ENCODE measurements at regions not wholly inside any gene's neighbourhood (a gene's known extent, or its start where the extent isn't known, plus 50 kb on each side); places are given as distances from the start of the nearest gene placed in this dataset.

DNA sequence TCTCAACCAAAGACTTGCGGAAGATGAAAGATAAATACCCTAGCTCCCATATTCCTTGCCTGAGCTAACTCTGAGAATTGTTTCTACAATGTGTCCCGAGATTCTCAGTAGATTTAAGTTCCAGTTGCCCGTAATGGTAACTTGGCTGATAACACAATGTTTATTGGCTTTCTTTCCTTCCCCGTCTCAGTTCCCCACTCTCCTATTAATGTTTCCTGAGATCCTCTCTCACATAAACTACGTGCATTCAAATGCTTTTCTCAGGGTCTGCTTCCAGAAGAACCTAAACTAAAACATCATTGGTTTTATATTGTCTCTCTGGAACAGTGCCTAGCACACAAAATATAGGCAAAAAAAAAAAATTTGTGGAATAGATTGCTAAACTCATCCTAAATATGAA lies 794.2 kb upstream of the ADGRL2 start:
- TF ChIP-seq, protein P1, sequence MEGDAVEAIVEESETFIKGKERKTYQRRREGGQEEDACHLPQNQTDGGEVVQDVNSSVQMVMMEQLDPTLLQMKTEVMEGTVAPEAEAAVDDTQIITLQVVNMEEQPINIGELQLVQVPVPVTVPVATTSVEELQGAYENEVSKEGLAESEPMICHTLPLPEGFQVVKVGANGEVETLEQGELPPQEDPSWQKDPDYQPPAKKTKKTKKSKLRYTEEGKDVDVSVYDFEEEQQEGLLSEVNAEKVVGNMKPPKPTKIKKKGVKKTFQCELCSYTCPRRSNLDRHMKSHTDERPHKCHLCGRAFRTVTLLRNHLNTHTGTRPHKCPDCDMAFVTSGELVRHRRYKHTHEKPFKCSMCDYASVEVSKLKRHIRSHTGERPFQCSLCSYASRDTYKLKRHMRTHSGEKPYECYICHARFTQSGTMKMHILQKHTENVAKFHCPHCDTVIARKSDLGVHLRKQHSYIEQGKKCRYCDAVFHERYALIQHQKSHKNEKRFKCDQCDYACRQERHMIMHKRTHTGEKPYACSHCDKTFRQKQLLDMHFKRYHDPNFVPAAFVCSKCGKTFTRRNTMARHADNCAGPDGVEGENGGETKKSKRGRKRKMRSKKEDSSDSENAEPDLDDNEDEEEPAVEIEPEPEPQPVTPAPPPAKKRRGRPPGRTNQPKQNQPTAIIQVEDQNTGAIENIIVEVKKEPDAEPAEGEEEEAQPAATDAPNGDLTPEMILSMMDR (IDR thresholded peaks at IDR 0.05): no peak
- ATAC-seq (ENCODE audit: low read depth): no peak
- POLR2A ChIA-PET: no interaction called here
- H3K36me3 Mint-ChIP-seq (ENCODE audit: low read depth): no peaks in the 10 kb centered on the region
- no peaks in the 10 kb centered on the region for H3K4me1 Mint-ChIP-seq
- H3K27me3 Mint-ChIP-seq: no peaks in the 10 kb centered on the region
- no peak for DNase-seq
- CTCF ChIA-PET: no interaction called here
- H3K4me3 Mint-ChIP-seq: no peak overlapping the region
- intact Hi-C loops (cut with micrococcal nuclease): no loop called here
- no peak overlapping the region for H3K27ac Mint-ChIP-seq
- H3K9me3 Mint-ChIP-seq: peaks cover 4% of the 10 kb centered on the region

- POLR2A ChIA-PET: no interaction called here
- CTCF ChIA-PET: no interaction called here
- intact Hi-C loops (cut with micrococcal nuclease): no loop called here
- H3K27me3 Mint-ChIP-seq: no peaks in the 10 kb centered on the region
- H3K36me3 Mint-ChIP-seq (ENCODE audit: low read depth): no peaks in the 10 kb centered on the region
- no peaks in the 10 kb centered on the region for H3K4me1 Mint-ChIP-seq
- H3K4me3 Mint-ChIP-seq: no peak overlapping the region
- peaks cover 10% of the 10 kb centered on the region for H3K9me3 Mint-ChIP-seq
- ATAC-seq (ENCODE audit: low read depth) (no peak), DNase-seq (no peak)
- no peak overlapping the region for H3K27ac Mint-ChIP-seq
- TF ChIP-seq, protein P1 (IDR thresholded peaks at IDR 0.05): no peak
These were observed 796.7 kb upstream of the ADGRL2 start for GRCh38 chr1:81004011-81004410.

DNA sequence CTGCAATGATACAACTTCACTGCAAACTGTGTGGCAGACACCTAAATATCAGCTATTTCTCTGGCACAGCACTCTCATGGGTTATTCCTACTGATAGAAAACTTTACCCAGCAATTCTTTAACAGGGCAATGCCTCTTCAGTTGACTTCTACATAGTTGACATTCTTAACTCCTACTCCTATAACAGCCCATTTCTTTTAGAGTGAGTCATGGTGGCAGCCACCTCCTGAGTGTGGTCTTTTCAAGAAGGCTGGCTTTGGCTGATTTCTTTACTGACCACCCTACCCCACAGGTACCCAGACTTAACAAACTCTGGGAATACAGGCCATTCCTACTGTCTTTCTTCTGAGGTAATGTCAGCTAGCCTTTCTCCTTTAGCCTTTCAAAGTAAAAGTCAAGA lies 805.8 kb upstream of the ADGRL2 start:
- no peaks in the 10 kb centered on the region for H3K36me3 Mint-ChIP-seq (ENCODE audit: low read depth)
- ATAC-seq (ENCODE audit: low read depth) (no peak), DNase-seq (no peak)
- peaks cover 6% of the 10 kb centered on the region for H3K9me3 Mint-ChIP-seq
- intact Hi-C loops (cut with micrococcal nuclease): no loop called here
- TF ChIP-seq, protein P1 (IDR thresholded peaks at IDR 0.05): no peak
- ChIA-PET CTCF (no interaction called here), POLR2A (no interaction called here)
- H3K4me3 Mint-ChIP-seq: no peak overlapping the region
- H3K27ac Mint-ChIP-seq: no peak overlapping the region
- H3K4me1 Mint-ChIP-seq: no peaks in the 10 kb centered on the region
- H3K27me3 Mint-ChIP-seq: no peaks in the 10 kb centered on the region

- Mint-ChIP-seq H3K4me1 (no peaks in the 10 kb centered on the region), H3K27me3 (no peaks in the 10 kb centered on the region), H3K36me3 (ENCODE audit: low read depth) (no peaks in the 10 kb centered on the region), H3K4me3 (no peak overlapping the region), H3K27ac (no peak overlapping the region), H3K9me3 (peaks cover 6% of the 10 kb centered on the region)
- ChIA-PET POLR2A (no interaction called here), CTCF (no interaction called here)
- TF ChIP-seq, protein P1 (IDR thresholded peaks at IDR 0.05): no peak
- intact Hi-C loops (cut with micrococcal nuclease): no loop called here
- ATAC-seq (ENCODE audit: low read depth) (no peak), DNase-seq (no peak)
These were observed 806.7 kb upstream of the ADGRL2 start for GRCh38 chr1:80994038-80994437.

GRCh38 chr1:80993154-80993980 lies 807.4 kb upstream of the ADGRL2 start:
- no peak overlapping the region for H3K27ac Mint-ChIP-seq
- ATAC-seq (ENCODE audit: low read depth): no peak
- no peak for DNase-seq
- TF ChIP-seq, protein P1 (IDR thresholded peaks at IDR 0.05): no peak
- no peaks in the 10 kb centered on the region for H3K27me3 Mint-ChIP-seq
- intact Hi-C loops (cut with micrococcal nuclease): no loop called here
- no peak overlapping the region for H3K4me3 Mint-ChIP-seq
- peaks cover 6% of the 10 kb centered on the region for H3K9me3 Mint-ChIP-seq
- H3K4me1 Mint-ChIP-seq: no peaks in the 10 kb centered on the region
- ChIA-PET CTCF (no interaction called here), POLR2A (no interaction called here)
- H3K36me3 Mint-ChIP-seq (ENCODE audit: low read depth): no peaks in the 10 kb centered on the region
